ENCODE measurements at regions not wholly inside any gene's neighbourhood (a gene's known extent, or its start where the extent isn't known, plus 50 kb on each side); places are given as distances from the start of the nearest gene placed in this dataset.

GRCh38 chr3:177960014-177960413, 576.2 kb upstream of the KCNMB2 start:
- no peak for DNase-seq
- no peaks in the 10 kb centered on the region for H3K27me3 Mint-ChIP-seq
- peaks cover 1% of the 10 kb centered on the region for H3K4me1 Mint-ChIP-seq
- H3K36me3 Mint-ChIP-seq, result no peaks in the 10 kb centered on the region
- no peak overlapping the region for H3K4me3 Mint-ChIP-seq
- H3K9me3 Mint-ChIP-seq, result no peaks in the 10 kb centered on the region
- H3K27ac Mint-ChIP-seq, result no peak overlapping the region

- Mint-ChIP-seq H3K4me3 (no peak overlapping the region), H3K4me1 (peaks cover 1% of the 10 kb centered on the region), H3K27me3 (no peaks in the 10 kb centered on the region), H3K9me3 (no peaks in the 10 kb centered on the region), H3K36me3 (no peaks in the 10 kb centered on the region), H3K27ac (no peak overlapping the region)
- DNase-seq, result no peak
These were observed 575.5 kb upstream of the KCNMB2 start for GRCh38 chr3:177960722-177961121.

GRCh38 chr3:177961784-177962183, 574.5 kb upstream of the KCNMB2 start:
- Mint-ChIP-seq H3K27me3 (no peaks in the 10 kb centered on the region), H3K9me3 (no peaks in the 10 kb centered on the region), H3K4me3 (no peak overlapping the region), H3K36me3 (no peaks in the 10 kb centered on the region), H3K4me1 (peaks cover 4% of the 10 kb centered on the region), H3K27ac (no peak overlapping the region)
- DNase-seq, result no peak

DNA sequence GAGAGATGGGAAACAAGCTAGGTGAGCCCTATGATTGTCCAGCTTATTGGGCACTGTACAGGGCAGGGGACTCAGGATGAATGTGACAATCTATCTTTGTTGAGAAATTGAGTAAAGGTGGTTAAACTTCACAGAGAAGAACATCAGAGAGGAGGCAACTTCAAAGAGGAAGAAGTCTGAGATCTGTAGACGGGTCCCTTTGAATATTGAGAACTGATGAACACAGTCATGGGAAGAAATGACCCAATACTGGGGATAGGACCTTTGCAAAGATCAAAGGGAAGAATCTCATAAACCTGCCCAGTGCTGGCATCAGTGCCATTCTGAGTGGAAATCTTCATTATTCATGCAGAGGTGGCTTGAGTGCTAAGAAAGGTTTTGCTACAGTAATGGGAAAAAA, 569.7 kb upstream of the KCNMB2 start:
- no peaks in the 10 kb centered on the region for H3K36me3 Mint-ChIP-seq
- H3K4me3 Mint-ChIP-seq, result no peak overlapping the region
- no peak for DNase-seq
- no peaks in the 10 kb centered on the region for H3K27me3 Mint-ChIP-seq
- peaks cover 4% of the 10 kb centered on the region for H3K4me1 Mint-ChIP-seq
- no peak overlapping the region for H3K27ac Mint-ChIP-seq
- H3K9me3 Mint-ChIP-seq, result no peaks in the 10 kb centered on the region

GRCh38 chr3:177968891-177969290, 567.3 kb upstream of the KCNMB2 start:
- Mint-ChIP-seq H3K4me3 (no peak overlapping the region), H3K36me3 (no peaks in the 10 kb centered on the region), H3K27me3 (no peaks in the 10 kb centered on the region), H3K4me1 (peaks cover 4% of the 10 kb centered on the region), H3K27ac (no peak overlapping the region), H3K9me3 (no peaks in the 10 kb centered on the region)
- DNase-seq, result no peak

DNA sequence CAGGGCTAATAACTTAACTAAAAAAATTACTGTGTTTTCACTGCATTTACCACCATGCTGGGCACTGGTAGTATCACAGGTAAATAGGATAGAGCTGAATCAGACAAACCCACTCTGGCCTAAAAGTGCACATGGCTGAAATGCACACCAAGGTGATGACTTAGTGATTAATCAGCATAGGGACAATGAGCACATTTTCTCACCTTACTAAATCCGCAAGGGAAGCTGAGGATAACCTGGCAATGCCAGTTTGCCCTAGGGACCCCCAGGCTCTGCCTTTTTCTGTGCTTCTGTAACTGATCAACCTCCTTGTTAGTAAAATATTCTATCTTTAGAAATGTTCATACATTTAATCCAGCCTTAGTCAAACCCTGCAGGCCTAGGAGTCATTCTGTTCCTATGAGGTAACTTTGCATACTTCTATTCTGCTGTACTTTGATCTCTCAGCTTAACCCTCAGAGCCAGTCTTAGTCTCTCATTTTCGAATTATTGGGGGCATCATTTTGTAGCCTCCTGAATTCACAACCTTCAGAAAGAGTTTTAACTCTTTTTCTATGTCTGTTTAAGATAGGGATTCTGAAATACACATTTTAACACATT, 562.9 kb upstream of the KCNMB2 start:
- H3K36me3 Mint-ChIP-seq, result no peaks in the 10 kb centered on the region
- H3K27ac Mint-ChIP-seq, result no peak overlapping the region
- no peaks in the 10 kb centered on the region for H3K27me3 Mint-ChIP-seq
- H3K4me1 Mint-ChIP-seq, result no peaks in the 10 kb centered on the region
- DNase-seq, result no peak
- peaks cover 1% of the 10 kb centered on the region for H3K9me3 Mint-ChIP-seq
- H3K4me3 Mint-ChIP-seq, result no peak overlapping the region

DNA sequence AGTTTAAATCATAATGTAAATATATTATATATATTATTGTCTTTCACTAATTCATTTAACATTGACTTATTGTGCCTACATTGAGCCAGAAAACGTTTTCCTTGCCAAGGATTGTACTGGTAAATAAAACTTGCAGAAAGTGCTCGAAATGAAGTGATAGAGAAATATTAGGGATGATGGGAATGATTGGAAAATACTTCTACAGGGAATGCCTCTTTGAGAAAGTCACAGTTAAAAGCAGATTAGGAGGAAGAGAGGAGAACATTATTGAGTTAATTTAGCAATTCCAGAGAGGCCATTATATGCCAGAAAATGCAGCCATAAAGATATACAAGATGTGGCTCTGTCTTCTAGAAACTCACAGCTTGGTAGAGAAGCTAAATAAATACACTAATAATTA, 560.0 kb upstream of the KCNMB2 start:
- no peak overlapping the region for H3K4me3 Mint-ChIP-seq
- no peak overlapping the region for H3K27ac Mint-ChIP-seq
- no peaks in the 10 kb centered on the region for H3K4me1 Mint-ChIP-seq
- no peaks in the 10 kb centered on the region for H3K36me3 Mint-ChIP-seq
- no peak for DNase-seq
- H3K27me3 Mint-ChIP-seq, result no peaks in the 10 kb centered on the region
- peaks cover 1% of the 10 kb centered on the region for H3K9me3 Mint-ChIP-seq

GRCh38 chr3:177976866-177977265, 559.4 kb upstream of the KCNMB2 start:
- no peak overlapping the region for H3K4me3 Mint-ChIP-seq
- H3K36me3 Mint-ChIP-seq, result no peaks in the 10 kb centered on the region
- H3K27ac Mint-ChIP-seq, result no peak overlapping the region
- H3K27me3 Mint-ChIP-seq, result no peaks in the 10 kb centered on the region
- DNase-seq, result no peak
- H3K9me3 Mint-ChIP-seq, result peaks cover 1% of the 10 kb centered on the region
- peaks cover 2% of the 10 kb centered on the region for H3K4me1 Mint-ChIP-seq

GRCh38 chr3:177977381-177978158, 558.7 kb upstream of the KCNMB2 start:
- no peaks in the 10 kb centered on the region for H3K36me3 Mint-ChIP-seq
- H3K27ac Mint-ChIP-seq, result no peak overlapping the region
- H3K27me3 Mint-ChIP-seq, result no peaks in the 10 kb centered on the region
- H3K4me3 Mint-ChIP-seq, result no peak overlapping the region
- H3K4me1 Mint-ChIP-seq, result peaks cover 2% of the 10 kb centered on the region
- H3K9me3 Mint-ChIP-seq, result peaks cover 1% of the 10 kb centered on the region
- no peak for DNase-seq

DNA sequence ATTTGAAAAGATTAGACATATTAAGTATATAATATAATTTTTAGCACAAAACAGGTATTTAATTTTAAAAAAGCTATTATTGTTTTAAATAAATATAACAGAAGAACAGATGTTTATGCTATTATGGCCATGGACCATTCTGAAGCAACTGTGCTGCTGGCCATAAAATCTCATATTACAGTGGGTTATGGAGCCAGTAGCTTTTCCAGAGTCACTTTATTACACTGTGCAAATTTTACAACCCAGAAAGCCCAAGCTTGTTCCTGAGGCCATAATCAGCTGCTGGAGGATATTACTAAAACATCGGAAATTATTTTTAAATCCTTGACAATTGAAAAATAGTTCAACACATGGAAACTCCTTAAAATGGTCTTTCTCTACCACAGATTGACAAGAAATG, 557.3 kb upstream of the KCNMB2 start:
- Mint-ChIP-seq H3K27ac (no peak overlapping the region), H3K4me3 (no peak overlapping the region)

DNA sequence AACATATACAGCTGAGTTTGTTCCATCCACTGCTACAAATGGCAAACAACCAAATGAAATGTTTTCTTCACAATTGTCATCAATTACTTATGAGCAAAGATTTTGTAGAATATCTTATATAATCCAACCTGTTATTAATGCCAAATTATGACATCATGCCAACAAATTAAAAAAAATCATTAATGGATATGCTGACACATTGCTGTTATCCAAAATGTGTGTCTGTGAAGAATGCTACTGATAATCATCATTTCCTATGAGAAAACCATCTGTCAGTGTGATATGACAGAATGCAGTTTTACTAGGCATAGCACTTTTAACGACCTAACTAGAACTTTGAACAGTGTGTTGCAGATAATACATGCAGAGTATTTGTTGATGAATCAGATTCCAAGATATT, 556.5 kb upstream of the KCNMB2 start:
- peaks cover 6% of the 10 kb centered on the region for H3K4me1 Mint-ChIP-seq
- peaks cover 1% of the 10 kb centered on the region for H3K9me3 Mint-ChIP-seq
- no peaks in the 10 kb centered on the region for H3K36me3 Mint-ChIP-seq
- H3K27me3 Mint-ChIP-seq, result no peaks in the 10 kb centered on the region
- no peak overlapping the region for H3K4me3 Mint-ChIP-seq
- no peak for DNase-seq
- no peak overlapping the region for H3K27ac Mint-ChIP-seq

More for the DNA sequence above, 557.3 kb upstream of the KCNMB2 start:
- no peak for DNase-seq
- Mint-ChIP-seq H3K27me3 (no peaks in the 10 kb centered on the region), H3K4me1 (peaks cover 6% of the 10 kb centered on the region), H3K36me3 (no peaks in the 10 kb centered on the region), H3K9me3 (peaks cover 1% of the 10 kb centered on the region)

- Mint-ChIP-seq H3K4me1 (peaks cover 6% of the 10 kb centered on the region), H3K4me3 (no peak overlapping the region), H3K36me3 (peaks cover 2% of the 10 kb centered on the region), H3K27me3 (no peaks in the 10 kb centered on the region), H3K27ac (no peak overlapping the region), H3K9me3 (no peaks in the 10 kb centered on the region)
- no peak for DNase-seq
These were observed 554.7 kb upstream of the KCNMB2 start for GRCh38 chr3:177981576-177981975.

GRCh38 chr3:177982034-177982433, 554.2 kb upstream of the KCNMB2 start:
- peaks cover 2% of the 10 kb centered on the region for H3K36me3 Mint-ChIP-seq
- no peak for DNase-seq
- H3K4me1 Mint-ChIP-seq, result peaks cover 6% of the 10 kb centered on the region
- no peaks in the 10 kb centered on the region for H3K27me3 Mint-ChIP-seq
- no peak overlapping the region for H3K4me3 Mint-ChIP-seq
- H3K27ac Mint-ChIP-seq, result no peak overlapping the region
- no peaks in the 10 kb centered on the region for H3K9me3 Mint-ChIP-seq

GRCh38 chr3:177983320-177983719, 552.9 kb upstream of the KCNMB2 start:
- DNase-seq, result no peak
- H3K4me1 Mint-ChIP-seq, result peaks cover 6% of the 10 kb centered on the region
- no peaks in the 10 kb centered on the region for H3K9me3 Mint-ChIP-seq
- H3K4me3 Mint-ChIP-seq, result no peak overlapping the region
- H3K27me3 Mint-ChIP-seq, result no peaks in the 10 kb centered on the region
- peaks cover 2% of the 10 kb centered on the region for H3K36me3 Mint-ChIP-seq
- H3K27ac Mint-ChIP-seq, result no peak overlapping the region

- H3K36me3 Mint-ChIP-seq, result peaks cover 3% of the 10 kb centered on the region
- H3K27ac Mint-ChIP-seq, result no peak overlapping the region
- H3K4me1 Mint-ChIP-seq, result peaks cover 37% of the 10 kb centered on the region
- DNase-seq, result no peak
- H3K9me3 Mint-ChIP-seq, result peaks cover 3% of the 10 kb centered on the region
- no peaks in the 10 kb centered on the region for H3K27me3 Mint-ChIP-seq
- no peak overlapping the region for H3K4me3 Mint-ChIP-seq
These were observed 543.0 kb upstream of the KCNMB2 start for GRCh38 chr3:177992993-177993970.
